ENCODE measurements at regions not wholly inside any gene's neighbourhood (a gene's known extent, or its start where the extent isn't known, plus 50 kb on each side); places are given as distances from the start of the nearest gene placed in this dataset.
"Not testable (repeated sequence)": the region's sequence is repeated elsewhere in the genome, so short reads cannot be mapped to it uniquely, and the experiment has no call there.

DNA sequence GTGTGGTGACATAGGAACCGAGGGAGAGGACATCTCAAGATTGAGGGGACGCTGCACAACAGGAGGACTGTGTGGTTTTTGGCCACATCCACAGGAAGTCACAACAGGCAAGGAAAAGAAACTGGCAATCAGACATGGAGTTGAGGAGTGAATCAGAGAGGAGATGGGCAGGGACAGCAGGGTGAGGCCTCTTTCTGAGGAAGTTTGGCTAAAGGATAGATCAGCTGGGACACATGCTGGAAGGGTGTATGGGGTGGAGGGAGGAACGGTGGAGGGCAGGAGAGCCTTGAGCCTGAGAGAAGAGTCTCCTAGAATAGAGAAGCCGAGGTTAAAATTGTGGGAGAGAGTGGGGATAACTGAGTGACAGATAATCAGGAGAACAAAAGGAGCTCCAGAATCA, 75.1 kb upstream of the CIDEA start:
- TF ChIP-seq, protein P1, sequence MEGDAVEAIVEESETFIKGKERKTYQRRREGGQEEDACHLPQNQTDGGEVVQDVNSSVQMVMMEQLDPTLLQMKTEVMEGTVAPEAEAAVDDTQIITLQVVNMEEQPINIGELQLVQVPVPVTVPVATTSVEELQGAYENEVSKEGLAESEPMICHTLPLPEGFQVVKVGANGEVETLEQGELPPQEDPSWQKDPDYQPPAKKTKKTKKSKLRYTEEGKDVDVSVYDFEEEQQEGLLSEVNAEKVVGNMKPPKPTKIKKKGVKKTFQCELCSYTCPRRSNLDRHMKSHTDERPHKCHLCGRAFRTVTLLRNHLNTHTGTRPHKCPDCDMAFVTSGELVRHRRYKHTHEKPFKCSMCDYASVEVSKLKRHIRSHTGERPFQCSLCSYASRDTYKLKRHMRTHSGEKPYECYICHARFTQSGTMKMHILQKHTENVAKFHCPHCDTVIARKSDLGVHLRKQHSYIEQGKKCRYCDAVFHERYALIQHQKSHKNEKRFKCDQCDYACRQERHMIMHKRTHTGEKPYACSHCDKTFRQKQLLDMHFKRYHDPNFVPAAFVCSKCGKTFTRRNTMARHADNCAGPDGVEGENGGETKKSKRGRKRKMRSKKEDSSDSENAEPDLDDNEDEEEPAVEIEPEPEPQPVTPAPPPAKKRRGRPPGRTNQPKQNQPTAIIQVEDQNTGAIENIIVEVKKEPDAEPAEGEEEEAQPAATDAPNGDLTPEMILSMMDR (IDR thresholded peaks at IDR 0.05) = not testable (repeated sequence)
- TF ChIP-seq POLR2A (IDR thresholded peaks at IDR 0.05) = not testable (repeated sequence)
